GM12874 (cell line): ENCODE measurements at regions not wholly inside any gene's neighbourhood (a gene's known extent, or its start where the extent isn't known, plus 50 kb on each side); places are given as distances from the start of the nearest gene placed in this dataset.

ENCODE experiments used
- TF ChIP-seq, protein P1 (sequence below): IDR thresholded peaks from 2 replicates; pipeline ENCODE4 v1.5.1; 2011; ENCODE audit warnings: low read depth, mild to moderate bottlenecking, control low read depth, low read length, moderate library complexity; ENCODE audit not compliant: insufficient read depth

DNA sequence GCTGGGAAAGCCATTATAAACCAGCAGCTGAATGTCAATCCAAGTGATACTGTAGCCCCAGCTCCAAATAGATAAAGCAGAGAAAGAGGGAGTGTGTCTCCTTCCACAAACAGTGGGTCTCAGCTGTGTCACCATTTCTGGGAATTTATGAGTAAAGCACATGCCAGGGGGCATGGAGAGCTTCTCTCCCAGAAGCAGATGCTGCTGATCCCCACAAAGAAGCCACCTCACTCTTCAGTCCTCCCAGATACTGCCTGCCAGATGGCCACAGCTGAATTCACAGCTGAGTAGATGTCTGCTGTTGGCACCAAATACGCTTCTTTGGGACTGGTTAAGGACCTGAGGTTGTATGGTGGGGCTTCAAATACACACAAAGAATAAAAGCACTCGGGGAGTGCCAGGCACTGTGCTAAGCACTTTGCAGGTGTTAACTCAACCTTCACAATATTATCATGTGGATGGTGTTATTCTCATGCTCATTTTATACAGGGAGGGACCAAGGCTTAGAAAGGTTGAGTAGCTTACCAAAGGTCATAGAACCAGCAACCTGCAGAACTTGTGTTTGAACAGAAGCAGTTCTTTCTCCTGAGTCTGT is 298.3 kb downstream of the CDH11 start:
- TF ChIP-seq, protein P1, sequence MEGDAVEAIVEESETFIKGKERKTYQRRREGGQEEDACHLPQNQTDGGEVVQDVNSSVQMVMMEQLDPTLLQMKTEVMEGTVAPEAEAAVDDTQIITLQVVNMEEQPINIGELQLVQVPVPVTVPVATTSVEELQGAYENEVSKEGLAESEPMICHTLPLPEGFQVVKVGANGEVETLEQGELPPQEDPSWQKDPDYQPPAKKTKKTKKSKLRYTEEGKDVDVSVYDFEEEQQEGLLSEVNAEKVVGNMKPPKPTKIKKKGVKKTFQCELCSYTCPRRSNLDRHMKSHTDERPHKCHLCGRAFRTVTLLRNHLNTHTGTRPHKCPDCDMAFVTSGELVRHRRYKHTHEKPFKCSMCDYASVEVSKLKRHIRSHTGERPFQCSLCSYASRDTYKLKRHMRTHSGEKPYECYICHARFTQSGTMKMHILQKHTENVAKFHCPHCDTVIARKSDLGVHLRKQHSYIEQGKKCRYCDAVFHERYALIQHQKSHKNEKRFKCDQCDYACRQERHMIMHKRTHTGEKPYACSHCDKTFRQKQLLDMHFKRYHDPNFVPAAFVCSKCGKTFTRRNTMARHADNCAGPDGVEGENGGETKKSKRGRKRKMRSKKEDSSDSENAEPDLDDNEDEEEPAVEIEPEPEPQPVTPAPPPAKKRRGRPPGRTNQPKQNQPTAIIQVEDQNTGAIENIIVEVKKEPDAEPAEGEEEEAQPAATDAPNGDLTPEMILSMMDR = no peak

DNA sequence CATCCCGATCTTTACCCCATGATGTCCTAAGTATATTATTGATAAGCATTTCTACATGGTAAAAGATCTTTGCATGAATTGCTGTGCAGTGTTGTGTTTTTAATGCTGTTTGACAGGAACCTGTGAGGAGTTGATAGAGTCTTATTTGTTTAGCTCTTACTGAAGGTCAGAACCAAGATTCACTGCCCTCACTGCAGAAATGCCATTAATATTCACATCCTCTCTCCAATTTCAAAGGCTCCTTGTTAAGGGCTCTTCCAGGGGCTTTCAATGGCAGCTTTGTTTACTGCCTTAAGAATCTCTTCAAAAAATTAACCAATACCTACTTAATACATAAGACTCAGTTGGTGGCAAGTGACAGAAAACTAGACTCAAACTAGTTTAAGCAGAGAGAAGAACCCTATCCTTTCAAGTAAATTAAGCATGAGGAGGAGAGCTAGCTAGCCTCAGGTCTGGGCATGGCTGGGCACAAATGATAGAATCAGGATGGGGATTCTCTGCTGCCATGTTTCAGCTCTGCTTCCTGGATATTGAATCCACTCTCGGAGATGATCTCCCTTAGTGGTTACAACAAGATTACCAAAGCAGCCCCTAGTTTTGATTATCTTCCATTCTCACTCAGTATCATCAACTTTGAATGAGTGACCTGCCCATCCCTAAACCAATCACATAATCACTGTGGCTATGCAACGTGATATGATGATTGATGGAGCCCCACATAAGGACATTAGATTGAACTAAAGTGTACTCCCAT is 311.8 kb downstream of the CDH11 start:
- TF ChIP-seq, protein P1 = no peak

DNA sequence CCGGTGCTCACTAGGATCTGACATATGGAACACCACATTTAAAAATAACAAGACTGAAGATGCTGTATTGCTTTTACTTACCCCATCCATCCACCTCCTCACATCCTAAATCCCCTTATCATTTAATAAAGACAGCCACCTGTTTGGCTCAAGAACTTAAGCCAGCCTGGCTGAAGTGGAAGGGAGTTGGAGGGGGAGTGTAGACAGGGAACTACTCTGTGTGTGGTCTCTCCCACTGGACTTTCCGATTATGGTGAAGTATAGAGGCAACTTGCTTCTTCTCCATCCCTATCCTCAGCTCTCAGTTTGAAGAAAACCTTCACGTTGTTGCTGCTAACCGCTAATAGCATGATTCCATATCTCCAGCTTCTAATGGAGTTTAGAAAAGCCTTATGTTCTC is 313.4 kb downstream of the CDH11 start:
- TF ChIP-seq, protein P1 = no peak

DNA sequence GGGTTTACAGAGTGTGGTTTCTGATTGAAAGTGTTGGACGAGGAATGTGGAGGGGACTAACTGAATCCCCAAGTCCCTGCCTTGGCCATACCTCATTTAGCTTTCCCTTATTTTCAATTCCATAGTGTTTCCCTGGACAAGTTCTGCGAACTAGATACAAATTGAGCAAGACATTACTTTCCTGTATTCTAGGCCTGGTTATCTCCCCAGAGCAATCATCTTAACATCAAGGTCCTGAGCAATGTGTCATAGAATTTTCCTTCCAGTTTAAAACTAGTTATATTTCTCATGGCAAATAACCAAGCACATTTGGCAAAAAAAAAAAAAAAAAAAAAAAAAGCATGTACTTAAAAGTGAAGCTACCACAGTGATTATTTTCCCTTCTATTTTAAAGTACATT is 330.1 kb downstream of the CDH11 start:
- TF ChIP-seq, protein P1 = no peak

DNA sequence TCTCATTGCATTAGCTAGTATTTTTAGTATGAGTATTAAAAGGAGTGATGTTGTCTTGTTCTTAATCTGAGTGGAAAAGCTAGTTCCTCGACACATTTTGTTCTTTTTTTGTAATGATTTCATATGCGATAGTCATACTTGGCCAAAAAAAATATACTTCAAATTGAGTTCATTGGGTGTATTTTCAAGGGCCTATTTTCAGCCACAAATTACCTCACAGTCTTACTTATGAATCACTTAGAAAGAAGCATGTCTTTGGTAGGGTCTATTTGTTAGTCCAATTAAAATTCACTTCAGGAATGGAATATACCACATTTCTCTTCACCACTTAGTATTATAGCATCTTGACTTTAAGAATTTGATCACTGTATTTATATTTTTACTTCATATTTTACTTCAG is 337.2 kb downstream of the CDH11 start:
- TF ChIP-seq, protein P1 = no peak

DNA sequence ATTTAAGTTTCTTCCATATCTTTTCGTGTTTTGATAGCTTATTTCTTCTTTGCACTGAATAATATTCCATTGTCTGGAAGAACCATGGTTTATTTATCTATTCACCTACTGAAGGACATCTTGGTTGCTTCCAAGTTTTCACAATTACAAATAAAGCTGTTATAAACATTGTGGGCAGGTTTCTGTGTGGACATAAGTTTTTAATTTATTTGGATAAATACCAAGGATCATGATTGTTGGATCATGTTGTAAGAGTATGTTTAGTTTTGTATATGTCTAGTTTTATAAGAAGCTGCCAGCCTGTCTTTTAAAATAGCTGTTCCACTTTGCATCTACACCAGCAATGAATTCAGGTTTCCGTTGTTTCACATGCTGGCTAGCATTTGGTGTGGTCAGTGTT is 339.4 kb downstream of the CDH11 start:
- TF ChIP-seq, protein P1 = no peak

DNA sequence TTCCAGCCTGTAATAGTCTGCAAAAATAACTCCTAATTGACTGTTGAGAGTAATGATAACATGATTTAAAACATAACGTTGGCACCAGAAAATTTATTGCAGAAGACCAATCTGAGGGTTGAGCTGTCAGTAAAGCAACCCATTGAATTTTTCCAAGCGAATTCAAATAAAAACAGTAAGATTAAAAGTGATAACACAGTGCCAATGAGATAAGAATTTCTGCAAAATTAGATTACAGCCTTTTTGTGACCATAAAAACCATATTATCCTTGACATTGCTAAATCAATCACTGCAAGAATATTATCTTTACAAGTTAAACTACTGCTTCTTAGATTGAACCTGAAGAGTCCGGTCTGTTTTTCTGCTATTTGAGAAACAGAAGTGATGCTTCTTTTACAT is 341.4 kb downstream of the CDH11 start:
- TF ChIP-seq, protein P1 = no peak
